PC-3 (cell line): ENCODE measurements at regions not wholly inside any gene's neighbourhood (a gene's known extent, or its start where the extent isn't known, plus 50 kb on each side); places are given as distances from the start of the nearest gene placed in this dataset.

Experiments used
- ATAC-seq: fragments of 200-7000 bp; cut with Tn5 transposase; 2 replicates; pipeline ENCODE4 v1.9.1; 2020; ENCODE audit warnings: mild to moderate bottlenecking, moderate library complexity
- BruUV-seq: library from RNA; stranded (reverse); fragments of 400-500 nt; replicated peaks from 2 replicates; lab custom pipeline; 2021; lab: Mats Ljungman, UMichigan
- CTCF ChIA-PET: fragments of 300-600 bp; sonication (Branson Sonifier 250); formaldehyde crosslinking; loops from one replicate; lab custom pipeline; 2022; ENCODE audit warnings: antibody characterized with exemption; lab: Charles Lee
- POLR2A ChIA-PET: fragments of 300-600 bp; sonication (Branson Sonifier 250); formaldehyde crosslinking; loops from one replicate; lab custom pipeline; 2022; ENCODE audit warnings: antibody characterized with exemption; ENCODE audit not compliant: unreplicated experiment; lab: Charles Lee
- DNase-seq: peaks from one replicate; pipeline ENCODE4 v3.0.0-alpha.2; 2015
- H2AFZ ChIP-seq: fragments of 300-600 bp; sonication (generic); 2 replicates; pipeline ENCODE4 v1.6.0; 2016; ENCODE audit warnings: antibody characterized with exemption, low read length
- H3F3A ChIP-seq: fragments of 300-600 bp; sonication (generic); one replicate; pipeline ENCODE4 v1.6.0; 2017; ENCODE audit warnings: antibody characterized with exemption, low read length, control low read depth, mild to moderate bottlenecking; ENCODE audit not compliant: unreplicated experiment
- H3K27ac ChIP-seq: fragments of 300-600 bp; sonication (generic); 2 replicates; pipeline ENCODE4 v1.5.1; 2016; ENCODE audit warnings: mild to moderate bottlenecking, low read length
- H3K27me3 ChIP-seq: fragments of 300-600 bp; sonication (generic); 2 replicates; pipeline ENCODE4 v1.6.1; 2016; ENCODE audit warnings: low read length, mixed read lengths
- H3K36me3 ChIP-seq: fragments of 300-600 bp; sonication (generic); 2 replicates; pipeline ENCODE4 v1.6.1; 2016; ENCODE audit warnings: low read depth, mixed run types, low read length, mixed read lengths
- H3K4me1 ChIP-seq: fragments of 300-600 bp; sonication (generic); 2 replicates; pipeline ENCODE4 v1.5.1; 2016; ENCODE audit warnings: low read length; ENCODE audit not compliant: insufficient read depth
- H3K4me2 ChIP-seq: fragments of 300-600 bp; sonication (generic); 2 replicates; pipeline ENCODE4 v1.6.0; 2016; ENCODE audit warnings: low read length
- H3K4me3 ChIP-seq: fragments of 300-600 bp; sonication (generic); 2 replicates; pipeline ENCODE4 v1.5.1; 2016; ENCODE audit warnings: mild to moderate bottlenecking, low read length, mixed read lengths
- H3K79me2 ChIP-seq: fragments of 300-600 bp; sonication (generic); 2 replicates; pipeline ENCODE4 v1.6.1; 2017; ENCODE audit warnings: low read length, mixed read lengths
- H3K9ac ChIP-seq: fragments of 300-600 bp; sonication (generic); 2 replicates; pipeline ENCODE4 v1.6.0; 2016; ENCODE audit warnings: mild to moderate bottlenecking, low read length
- H3K9me2 ChIP-seq: fragments of 300-600 bp; sonication (generic); replicated peaks from 2 replicates; pipeline ENCODE4 v1.6.1; 2016; ENCODE audit warnings: mixed run types, low read length, mixed read lengths
- H3K9me3 ChIP-seq: fragments of 300-600 bp; sonication (generic); 2 replicates; pipeline ENCODE4 v1.6.1; 2016; ENCODE audit warnings: low read length, mixed read lengths
- H4K20me1 ChIP-seq: fragments of 300-600 bp; sonication (generic); 2 replicates; pipeline ENCODE4 v1.6.1; 2016; ENCODE audit warnings: low read length, mixed read lengths
- EZH2 ChIP-seq: fragments of 300-600 bp; sonication (generic); IDR thresholded peaks from one replicate; pipeline ENCODE4 v1.6.1; 2017; ENCODE audit warnings: antibody characterized with exemption, mild to moderate bottlenecking, low read length; ENCODE audit not compliant: unreplicated experiment
- EZH2phosphoT487 ChIP-seq: fragments of 300-600 bp; sonication (generic); IDR thresholded peaks from 2 replicates; pipeline ENCODE4 v1.6.1; 2018; ENCODE audit warnings: mild to moderate bottlenecking, antibody characterized with exemption, low read length, borderline replicate concordance
- intact Hi-C: fragments of 100-400 bp; cut with micrococcal nuclease; formaldehyde crosslinking; loops from 2 replicates; pipeline ENCODE4 v1.9.0; 2023
- TF ChIP-seq, protein P1 (sequence below): fragments of 300-600 bp; sonication (generic); conservative IDR thresholded peaks from 2 replicates; pipeline ENCODE4 v1.5.1; 2017; ENCODE audit warnings: antibody characterized with exemption, low read depth, mild to moderate bottlenecking, low read length

DNA sequence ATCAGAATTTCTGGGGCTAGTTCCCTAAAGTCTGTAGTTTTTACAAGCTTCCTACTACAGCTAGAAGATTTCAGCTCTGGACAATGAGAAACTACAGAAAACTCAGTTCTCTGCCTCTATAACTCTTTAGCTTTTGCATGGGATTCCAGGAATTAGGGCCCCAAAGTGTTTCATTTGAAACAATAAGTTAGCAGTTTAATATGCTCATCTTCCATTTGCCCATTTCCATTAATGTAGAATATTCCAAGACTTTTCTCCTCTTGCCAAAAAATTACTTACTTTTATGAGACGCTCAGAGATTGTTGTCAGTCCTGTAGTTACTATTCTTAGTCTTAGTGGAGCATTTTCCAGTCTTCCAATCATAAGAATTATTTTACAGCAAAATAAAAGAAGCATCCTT, 719.9 kb downstream of the ADGRL2 start:
- ATAC-seq = no peak
- Histone ChIP-seq H4K20me1 (no peaks in the 10 kb centered on the region), H3K4me3 (no peak overlapping the region), H3K36me3 (no peaks in the 10 kb centered on the region), H3F3A (no peaks in the 10 kb centered on the region), H3K9me3 (no peaks in the 10 kb centered on the region), H3K27me3 (0 out of 2 replicates have a peak, but pooled peaks cover 6% of the 10 kb centered on the region), H3K4me1 (no peaks in the 10 kb centered on the region), H3K9me2 (no peaks in the 10 kb centered on the region), H3K9ac (no peak overlapping the region), H3K27ac (no peak overlapping the region), H3K79me2 (no peaks in the 10 kb centered on the region), H2AFZ (no peak overlapping the region), H3K4me2 (no peak overlapping the region)
- DNase-seq = no peak
- ChIA-PET POLR2A (no interaction called here), CTCF (no interaction called here)
- BruUV-seq = no TSS peak
- TF ChIP-seq, protein P1, sequence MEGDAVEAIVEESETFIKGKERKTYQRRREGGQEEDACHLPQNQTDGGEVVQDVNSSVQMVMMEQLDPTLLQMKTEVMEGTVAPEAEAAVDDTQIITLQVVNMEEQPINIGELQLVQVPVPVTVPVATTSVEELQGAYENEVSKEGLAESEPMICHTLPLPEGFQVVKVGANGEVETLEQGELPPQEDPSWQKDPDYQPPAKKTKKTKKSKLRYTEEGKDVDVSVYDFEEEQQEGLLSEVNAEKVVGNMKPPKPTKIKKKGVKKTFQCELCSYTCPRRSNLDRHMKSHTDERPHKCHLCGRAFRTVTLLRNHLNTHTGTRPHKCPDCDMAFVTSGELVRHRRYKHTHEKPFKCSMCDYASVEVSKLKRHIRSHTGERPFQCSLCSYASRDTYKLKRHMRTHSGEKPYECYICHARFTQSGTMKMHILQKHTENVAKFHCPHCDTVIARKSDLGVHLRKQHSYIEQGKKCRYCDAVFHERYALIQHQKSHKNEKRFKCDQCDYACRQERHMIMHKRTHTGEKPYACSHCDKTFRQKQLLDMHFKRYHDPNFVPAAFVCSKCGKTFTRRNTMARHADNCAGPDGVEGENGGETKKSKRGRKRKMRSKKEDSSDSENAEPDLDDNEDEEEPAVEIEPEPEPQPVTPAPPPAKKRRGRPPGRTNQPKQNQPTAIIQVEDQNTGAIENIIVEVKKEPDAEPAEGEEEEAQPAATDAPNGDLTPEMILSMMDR = no peak
- intact Hi-C loops = no loop called here

DNA sequence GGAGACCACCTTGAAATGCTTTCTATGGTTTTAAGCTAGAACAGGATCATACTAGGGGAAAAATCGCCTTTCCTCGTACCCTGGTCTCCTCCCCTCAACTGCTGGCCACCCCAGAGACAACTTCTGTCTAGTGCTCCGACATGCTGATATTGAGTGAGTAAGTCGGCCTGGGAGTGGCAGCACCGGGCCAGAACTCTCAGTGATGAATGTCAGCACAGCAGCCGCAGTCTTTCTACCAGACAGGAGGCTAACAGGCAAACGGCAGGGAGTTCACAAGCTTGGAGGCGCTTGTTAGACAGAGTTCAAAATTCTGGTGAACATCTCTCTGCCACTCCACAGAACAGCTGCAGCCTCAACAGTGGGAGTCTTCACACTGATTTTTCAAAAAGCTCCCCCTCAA, 716.9 kb downstream of the ADGRL2 start:
- Histone ChIP-seq H3K4me1 (no peaks in the 10 kb centered on the region), H3K27ac (no peak overlapping the region), H3K4me3 (no peak overlapping the region), H3K4me2 (no peak overlapping the region), H4K20me1 (no peaks in the 10 kb centered on the region), H3K9me2 (no peaks in the 10 kb centered on the region), H3K9me3 (no peaks in the 10 kb centered on the region), H3K9ac (no peak overlapping the region), H3F3A (no peaks in the 10 kb centered on the region), H2AFZ (no peak overlapping the region), H3K36me3 (no peaks in the 10 kb centered on the region), H3K27me3 (0 out of 2 replicates have a peak, but pooled peaks cover 6% of the 10 kb centered on the region), H3K79me2 (no peaks in the 10 kb centered on the region)
- DNase-seq = peak; percentile 17
- BruUV-seq = no TSS peak
- intact Hi-C loops = no loop called here
- CTCF ChIA-PET = no interaction called here
- POLR2A ChIA-PET = no interaction called here
- ATAC-seq = no peak
- TF ChIP-seq EZH2 (no peak), EZH2phosphoT487 (no peak)
- TF ChIP-seq, protein P1 = no peak

DNA sequence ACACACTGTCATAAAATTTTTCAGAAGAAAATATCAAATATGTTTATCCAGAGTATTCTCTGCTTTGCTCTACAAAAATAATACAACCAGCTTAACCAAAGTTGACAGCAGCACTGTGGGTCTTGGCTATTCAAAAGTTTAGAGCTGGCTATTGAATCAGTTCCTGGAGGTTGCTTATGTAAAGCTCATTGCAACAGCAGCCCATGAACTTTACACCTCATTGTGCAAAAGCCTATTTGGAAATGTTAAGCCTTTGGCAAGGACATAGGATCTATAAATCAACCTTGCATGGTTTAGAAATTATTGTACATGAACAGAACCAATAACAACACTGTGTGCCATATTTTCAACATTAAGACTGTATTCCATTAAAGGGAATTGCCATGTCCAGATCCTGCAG, 714.9 kb downstream of the ADGRL2 start:
- ATAC-seq (no peak), DNase-seq (no peak)
- Histone ChIP-seq H3K9ac (no peak overlapping the region), H3K4me1 (no peaks in the 10 kb centered on the region), H3F3A (no peaks in the 10 kb centered on the region), H3K79me2 (no peaks in the 10 kb centered on the region), H3K27ac (no peak overlapping the region), H4K20me1 (no peaks in the 10 kb centered on the region), H3K27me3 (0 out of 2 replicates have a peak, but pooled peaks cover 6% of the 10 kb centered on the region), H3K4me3 (no peak overlapping the region), H3K4me2 (no peak overlapping the region), H2AFZ (no peak overlapping the region), H3K9me2 (no peaks in the 10 kb centered on the region), H3K36me3 (no peaks in the 10 kb centered on the region), H3K9me3 (no peaks in the 10 kb centered on the region)
- CTCF ChIA-PET = no interaction called here
- BruUV-seq = no TSS peak
- POLR2A ChIA-PET = no interaction called here
- intact Hi-C loops = no loop called here
- no peak for TF ChIP-seq EZH2phosphoT487
- TF ChIP-seq, protein P1 = no peak
- no peak for TF ChIP-seq EZH2
